Left hindlimb (tissue), 1 donor: ENCODE measurements at regions not wholly inside any gene's neighbourhood (a gene's known extent, or its start where the extent isn't known, plus 50 kb on each side); places are given as distances from the start of the nearest gene placed in this dataset.

Source experiments
- DNase-seq: peaks from one replicate; pipeline ENCODE4 v3.0.0-alpha.2; 2018

- DNase-seq = no peak
These were observed 318.0 kb upstream of the PUM3 start for GRCh38 chr9:3161912-3162311.

- DNase-seq = no peak
These were observed 313.1 kb upstream of the PUM3 start for GRCh38 chr9:3157011-3157410.

- no peak for DNase-seq
These were observed 308.0 kb upstream of the PUM3 start for GRCh38 chr9:3151672-3152576.

- peak; percentile 31 for DNase-seq
These were observed 306.2 kb upstream of the PUM3 start for GRCh38 chr9:3150074-3150473.

GRCh38 chr9:3138231-3139229, 294.6 kb upstream of the PUM3 start:
- no peak for DNase-seq

GRCh38 chr9:3137347-3137695, 293.4 kb upstream of the PUM3 start:
- no peak for DNase-seq

GRCh38 chr9:3136686-3137346, 292.9 kb upstream of the PUM3 start:
- DNase-seq = peak; percentile 31

- no peak for DNase-seq
These were observed 292.3 kb upstream of the PUM3 start for GRCh38 chr9:3136230-3136629.

GRCh38 chr9:3127564-3127963, 283.7 kb upstream of the PUM3 start:
- DNase-seq = no peak

GRCh38 chr9:3125602-3126405, 281.9 kb upstream of the PUM3 start:
- DNase-seq = no peak

- DNase-seq = no peak
These were observed 280.1 kb upstream of the PUM3 start for GRCh38 chr9:3124001-3124400.

GRCh38 chr9:3118081-3118480, 274.2 kb upstream of the PUM3 start:
- DNase-seq = no peak

- DNase-seq = no peak
These were observed 255.8 kb upstream of the PUM3 start for GRCh38 chr9:3099646-3100045.

- no peak for DNase-seq
These were observed 244.3 kb upstream of the PUM3 start for GRCh38 chr9:3088219-3088618.

- DNase-seq = no peak
These were observed 243.8 kb upstream of the PUM3 start for GRCh38 chr9:3087697-3088096.

GRCh38 chr9:3080951-3081350, 237.1 kb upstream of the PUM3 start:
- DNase-seq = no peak

- DNase-seq = no peak
These were observed 230.4 kb upstream of the PUM3 start for GRCh38 chr9:3074247-3074646.

- no peak for DNase-seq
These were observed 222.7 kb upstream of the PUM3 start for GRCh38 chr9:3066591-3066990.

GRCh38 chr9:3059781-3060468, 216.0 kb upstream of the PUM3 start:
- no peak for DNase-seq

GRCh38 chr9:3058409-3058808, 214.5 kb upstream of the PUM3 start:
- DNase-seq = no peak

- no peak for DNase-seq
These were observed 210.2 kb upstream of the PUM3 start for GRCh38 chr9:3054017-3054586.
